GM21360 (cell line): ENCODE measurements at regions not wholly inside any gene's neighbourhood (a gene's known extent, or its start where the extent isn't known, plus 50 kb on each side); places are given as distances from the start of the nearest gene placed in this dataset.

Experiments
- ATAC-seq: cut with Tn5 transposase; IDR thresholded peaks from one replicate; pipeline ENCODE4 v1.9.1; 2021; ENCODE audit warnings: mild to moderate bottlenecking, moderate library complexity; ENCODE audit not compliant: unreplicated experiment

GRCh38 chr6:129967427-129967826 lies 51.0 kb upstream of the L3MBTL3 start:
- ATAC-seq: no peak

- no peak for ATAC-seq
Observed at GRCh38 chr6:129966125-129966524, 52.3 kb upstream of the L3MBTL3 start.

- ATAC-seq: no peak
Observed at GRCh38 chr6:129965096-129965495, 53.3 kb upstream of the L3MBTL3 start.

- no peak for ATAC-seq
Observed at GRCh38 chr6:129959358-129959930, 58.9 kb upstream of the L3MBTL3 start.

GRCh38 chr6:129957941-129958898 lies 60.2 kb upstream of the L3MBTL3 start:
- no peak for ATAC-seq

GRCh38 chr6:129955584-129955983 lies 62.8 kb upstream of the L3MBTL3 start:
- ATAC-seq: no peak

- no peak for ATAC-seq
Observed at GRCh38 chr6:129954749-129955431, 63.5 kb upstream of the L3MBTL3 start.

- no peak for ATAC-seq
Observed at GRCh38 chr6:129947797-129948196, 70.6 kb upstream of the L3MBTL3 start.

GRCh38 chr6:129946439-129947140 lies 71.8 kb upstream of the L3MBTL3 start:
- no peak for ATAC-seq

GRCh38 chr6:129943637-129944271 lies 74.6 kb upstream of the L3MBTL3 start:
- ATAC-seq: no peak

- no peak for ATAC-seq
Observed at GRCh38 chr6:129940454-129941195, 77.8 kb upstream of the L3MBTL3 start.

- ATAC-seq: no peak
Observed at GRCh38 chr6:129938249-129939020, 77.3 kb upstream of the TMEM244 start.

- peak; percentile 72 for ATAC-seq
Observed at GRCh38 chr6:129936329-129937165, 75.4 kb upstream of the TMEM244 start.

- ATAC-seq: no peak
Observed at GRCh38 chr6:129932321-129932720, 71.2 kb upstream of the TMEM244 start.

GRCh38 chr6:129929433-129929832 lies 68.3 kb upstream of the TMEM244 start:
- no peak for ATAC-seq

GRCh38 chr6:129923530-129924250 lies 62.6 kb upstream of the TMEM244 start:
- ATAC-seq: no peak

GRCh38 chr6:129921169-129921817 lies 60.2 kb upstream of the TMEM244 start:
- ATAC-seq: no peak
